ENCODE measurements at regions not wholly inside any gene's neighbourhood (a gene's known extent, or its start where the extent isn't known, plus 50 kb on each side); places are given as distances from the start of the nearest gene placed in this dataset.

- no peak for TF ChIP-seq EZH2 (IDR thresholded peaks at IDR 0.05; ENCODE audit: insufficient read depth, poor library complexity, severe bottlenecking)
- TF ChIP-seq EZH2phosphoT487 (IDR thresholded peaks at IDR 0.05; ENCODE audit: insufficient read depth, low read depth), result no peak
Measured at GRCh38 chr1:73366734-73367413, 831.1 kb downstream of the LRRIQ3 start.
